Spleen (tissue), 7 donors: ENCODE measurements at regions not wholly inside any gene's neighbourhood (a gene's known extent, or its start where the extent isn't known, plus 50 kb on each side); places are given as distances from the start of the nearest gene placed in this dataset.

Source experiments
- POLR2AphosphoS5 ChIP-seq, 3 donors: sonication (generic); formaldehyde crosslinking; IDR thresholded peaks; one replicate each; pipeline ENCODE4 v1.5.1; 2017; ENCODE audit warnings: antibody characterized with exemption in 3 of 3
- TF ChIP-seq, protein P1 (sequence below), 11 experiments: fragments of 200-600 bp in 7 of 11; fragments of 450-650 bp in 4 of 11; sonication (generic) in 4 of 11; IDR thresholded peaks in 8 of 11; conservative IDR thresholded peaks in 3 of 11; 1 replicate in 7 of 11; 2 replicates in 4 of 11; pipeline versions ENCODE4 v1.4.0 to v1.8.0; 2016 to 2021; ENCODE audit warnings: antibody characterized with exemption in 11 of 11, inconsistent platforms in 4 of 11, mild to moderate bottlenecking in 1 of 11
- donor health status: DM: no; HTN: no; CAD: no; lungs with moderate emphysema.
- donor health status: DM: no; HTN: no; CAD: no.
- donor health status: DM: no; HTN: no; CAD: no.

DNA sequence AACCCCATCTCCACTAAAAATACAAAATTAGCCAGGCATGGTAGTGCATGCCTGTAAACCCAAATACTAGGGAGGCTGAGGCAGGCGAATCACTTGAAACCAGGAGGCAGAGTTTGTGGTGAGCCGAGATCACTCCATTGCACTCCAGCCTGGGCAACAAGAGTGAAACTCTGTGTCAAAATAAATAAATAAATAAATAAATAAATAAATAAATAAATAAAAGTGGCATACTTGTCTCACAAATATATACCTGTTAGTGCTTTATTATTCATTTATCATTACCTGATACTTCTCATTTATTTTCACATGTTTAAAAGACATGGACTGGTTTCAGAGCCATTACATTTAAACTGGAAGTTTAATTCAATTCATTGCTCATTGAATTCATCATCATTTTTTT is 491.4 kb upstream of the CDH7 start:
- no peak for TF ChIP-seq POLR2AphosphoS5 (IDR thresholded peaks at IDR 0.05)
- TF ChIP-seq, protein P1, sequence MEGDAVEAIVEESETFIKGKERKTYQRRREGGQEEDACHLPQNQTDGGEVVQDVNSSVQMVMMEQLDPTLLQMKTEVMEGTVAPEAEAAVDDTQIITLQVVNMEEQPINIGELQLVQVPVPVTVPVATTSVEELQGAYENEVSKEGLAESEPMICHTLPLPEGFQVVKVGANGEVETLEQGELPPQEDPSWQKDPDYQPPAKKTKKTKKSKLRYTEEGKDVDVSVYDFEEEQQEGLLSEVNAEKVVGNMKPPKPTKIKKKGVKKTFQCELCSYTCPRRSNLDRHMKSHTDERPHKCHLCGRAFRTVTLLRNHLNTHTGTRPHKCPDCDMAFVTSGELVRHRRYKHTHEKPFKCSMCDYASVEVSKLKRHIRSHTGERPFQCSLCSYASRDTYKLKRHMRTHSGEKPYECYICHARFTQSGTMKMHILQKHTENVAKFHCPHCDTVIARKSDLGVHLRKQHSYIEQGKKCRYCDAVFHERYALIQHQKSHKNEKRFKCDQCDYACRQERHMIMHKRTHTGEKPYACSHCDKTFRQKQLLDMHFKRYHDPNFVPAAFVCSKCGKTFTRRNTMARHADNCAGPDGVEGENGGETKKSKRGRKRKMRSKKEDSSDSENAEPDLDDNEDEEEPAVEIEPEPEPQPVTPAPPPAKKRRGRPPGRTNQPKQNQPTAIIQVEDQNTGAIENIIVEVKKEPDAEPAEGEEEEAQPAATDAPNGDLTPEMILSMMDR (IDR thresholded peaks at IDR 0.05 in 8 of 11, conservative IDR thresholded peaks at IDR 0.05 in 3 of 11) = no peak
